HFF-Myc (cell line): ENCODE measurements at regions not wholly inside any gene's neighbourhood (a gene's known extent, or its start where the extent isn't known, plus 50 kb on each side); places are given as distances from the start of the nearest gene placed in this dataset.
"Not testable (repeated sequence)": the region's sequence is repeated elsewhere in the genome, so short reads cannot be mapped to it uniquely, and the experiment has no call there.

Experiments
- DNase-seq: peaks from one replicate; pipeline ENCODE4 v3.0.0-alpha.2; 2011; ENCODE audit warnings: low read depth; ENCODE audit errors: extremely low read depth
- H3K4me3 ChIP-seq: replicated peaks from 2 replicates; pipeline ENCODE4 v1.5.1; 2011; ENCODE audit warnings: low read depth, mild to moderate bottlenecking, control low read depth, low read length
- TF ChIP-seq, protein P1 (sequence below): IDR thresholded peaks from 2 replicates; pipeline ENCODE4 v1.5.1; 2012; ENCODE audit warnings: mild to moderate bottlenecking, low read depth, low read length, control low read depth; ENCODE audit errors: missing control alignments

DNA sequence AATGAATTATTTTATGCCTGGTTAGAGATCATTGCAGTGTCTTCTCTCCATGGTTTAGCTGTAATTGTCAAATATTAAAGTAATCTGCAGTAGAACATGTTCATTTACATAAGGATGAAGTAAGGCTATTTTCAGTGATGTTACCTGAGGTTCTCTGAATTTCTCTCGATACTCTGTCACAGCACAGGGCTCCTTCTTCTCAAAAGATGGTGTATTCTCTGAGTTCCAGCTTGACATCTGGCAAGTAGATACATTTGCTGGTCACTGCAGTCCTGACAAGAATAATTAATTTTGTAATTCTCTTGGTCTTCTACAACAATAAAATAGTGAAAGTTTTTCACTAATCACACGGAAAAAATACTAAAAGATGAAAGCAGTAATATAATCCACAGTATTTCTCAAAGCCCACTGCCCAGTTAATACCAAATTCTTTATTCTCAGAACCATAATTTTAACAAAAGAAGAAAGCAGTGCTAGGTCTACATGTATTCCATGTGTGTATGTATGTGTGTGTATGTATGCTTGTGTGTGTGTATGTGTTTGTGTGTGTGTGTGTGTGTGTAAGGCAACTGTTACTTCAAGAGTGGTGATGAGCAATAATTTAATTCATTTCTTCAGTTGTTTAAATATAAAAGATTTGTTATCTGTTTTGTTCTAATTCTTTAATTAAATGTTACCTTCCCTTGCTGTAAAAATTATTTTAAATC is 1165.5 kb upstream of the SLC39A10 start:
- TF ChIP-seq, protein P1, sequence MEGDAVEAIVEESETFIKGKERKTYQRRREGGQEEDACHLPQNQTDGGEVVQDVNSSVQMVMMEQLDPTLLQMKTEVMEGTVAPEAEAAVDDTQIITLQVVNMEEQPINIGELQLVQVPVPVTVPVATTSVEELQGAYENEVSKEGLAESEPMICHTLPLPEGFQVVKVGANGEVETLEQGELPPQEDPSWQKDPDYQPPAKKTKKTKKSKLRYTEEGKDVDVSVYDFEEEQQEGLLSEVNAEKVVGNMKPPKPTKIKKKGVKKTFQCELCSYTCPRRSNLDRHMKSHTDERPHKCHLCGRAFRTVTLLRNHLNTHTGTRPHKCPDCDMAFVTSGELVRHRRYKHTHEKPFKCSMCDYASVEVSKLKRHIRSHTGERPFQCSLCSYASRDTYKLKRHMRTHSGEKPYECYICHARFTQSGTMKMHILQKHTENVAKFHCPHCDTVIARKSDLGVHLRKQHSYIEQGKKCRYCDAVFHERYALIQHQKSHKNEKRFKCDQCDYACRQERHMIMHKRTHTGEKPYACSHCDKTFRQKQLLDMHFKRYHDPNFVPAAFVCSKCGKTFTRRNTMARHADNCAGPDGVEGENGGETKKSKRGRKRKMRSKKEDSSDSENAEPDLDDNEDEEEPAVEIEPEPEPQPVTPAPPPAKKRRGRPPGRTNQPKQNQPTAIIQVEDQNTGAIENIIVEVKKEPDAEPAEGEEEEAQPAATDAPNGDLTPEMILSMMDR = no peak
- DNase-seq = no peak
- no peak overlapping the region for H3K4me3 ChIP-seq

- no peak for DNase-seq
- no peak overlapping the region for H3K4me3 ChIP-seq
- TF ChIP-seq, protein P1 = no peak
Observed at GRCh38 chr2:194486326-194486725, 1170.7 kb upstream of the SLC39A10 start.

GRCh38 chr2:194483041-194483440 is 1174.0 kb upstream of the SLC39A10 start:
- no peak for DNase-seq
- H3K4me3 ChIP-seq = no peak overlapping the region
- TF ChIP-seq, protein P1 = no peak

DNA sequence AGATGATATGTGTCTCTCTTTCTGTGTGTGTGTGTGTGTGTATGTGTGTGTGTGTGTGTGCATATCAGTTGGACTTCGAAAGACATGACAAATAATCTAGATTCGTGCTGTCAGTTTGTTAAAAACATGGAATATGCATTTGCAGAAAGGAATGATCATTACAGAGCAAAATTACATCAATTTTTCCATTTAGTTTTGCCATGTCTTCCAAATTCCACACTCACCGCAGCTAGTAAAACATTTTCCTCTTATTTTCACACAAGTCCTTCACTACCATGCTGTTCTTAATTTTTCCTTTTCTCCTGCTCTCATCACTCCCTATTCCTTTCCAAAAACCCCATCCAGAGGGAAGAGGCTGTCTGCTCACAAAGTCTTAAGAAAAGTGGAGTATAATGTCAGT is 1191.4 kb upstream of the SLC39A10 start:
- H3K4me3 ChIP-seq = no peak overlapping the region
- DNase-seq = no peak
- TF ChIP-seq, protein P1 = no peak

DNA sequence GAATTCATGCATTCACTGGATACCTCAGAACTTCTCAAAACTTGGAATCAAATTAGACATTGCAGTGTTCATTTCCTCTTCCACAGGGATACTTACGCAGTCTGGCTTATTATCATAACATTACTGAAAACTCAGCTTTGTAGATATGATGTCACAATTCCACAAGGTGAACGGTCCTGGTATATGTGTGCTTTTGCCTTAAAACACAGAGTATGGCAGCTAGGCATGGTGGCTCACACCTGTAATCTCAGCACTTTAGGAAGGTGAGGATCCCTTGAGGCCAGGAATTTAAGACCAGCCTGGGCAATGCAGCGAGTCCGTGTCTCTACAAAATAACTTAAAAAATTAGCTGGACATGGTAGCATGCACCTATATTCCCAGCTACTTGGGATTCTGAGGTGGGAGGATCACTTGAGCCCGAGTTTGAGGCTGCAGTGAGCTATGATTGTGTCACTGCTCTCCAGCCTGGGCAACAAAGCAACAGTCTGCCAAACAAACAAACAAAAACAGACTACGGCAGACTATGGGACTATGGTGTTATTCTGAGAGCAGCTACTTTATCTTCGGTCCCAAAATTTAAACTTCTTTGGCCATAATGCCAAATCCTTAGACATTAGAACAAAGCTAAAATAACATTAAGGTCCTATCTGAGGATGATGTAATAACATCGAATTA is 1191.9 kb upstream of the SLC39A10 start:
- TF ChIP-seq, protein P1 = no peak
- DNase-seq = no peak
- no peak overlapping the region for H3K4me3 ChIP-seq

DNA sequence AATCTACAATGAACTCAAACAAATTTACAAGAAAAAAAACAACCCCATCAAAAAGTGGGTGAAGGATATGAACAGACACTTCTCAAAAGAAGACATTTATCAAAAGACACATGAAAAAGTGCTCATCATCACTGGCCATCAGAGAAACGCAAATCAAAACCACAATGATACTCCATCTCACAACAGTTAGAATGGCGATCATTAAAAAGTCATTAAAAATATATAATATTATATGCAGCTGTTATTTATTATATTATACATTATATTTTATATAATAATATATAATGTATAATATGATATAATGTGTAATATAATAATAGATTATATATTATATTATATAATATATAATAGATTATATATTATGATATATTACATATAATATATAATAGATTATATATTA is 1194.1 kb upstream of the SLC39A10 start:
- H3K4me3 ChIP-seq, DNase-seq: not testable (repeated sequence)

DNA sequence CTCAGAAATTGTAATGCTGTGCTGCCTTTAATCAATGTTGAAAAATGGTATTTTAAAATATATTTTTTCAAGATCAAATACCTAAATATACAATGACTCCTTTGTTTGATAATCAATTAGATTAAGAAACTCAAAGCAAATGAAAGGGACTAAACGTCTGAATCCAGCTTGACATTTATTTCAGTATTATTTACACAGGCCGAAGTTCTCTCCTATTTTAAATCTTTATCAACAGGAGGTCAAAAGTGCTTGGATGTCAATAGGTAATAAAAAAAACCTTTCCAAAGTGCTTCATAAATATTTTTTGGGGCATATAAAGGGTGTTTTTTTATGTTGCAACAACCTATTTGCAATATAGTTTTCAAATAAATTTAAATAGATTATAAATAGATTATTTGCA is 1201.7 kb upstream of the SLC39A10 start:
- no peak for DNase-seq
- TF ChIP-seq, protein P1 = no peak

More for the DNA sequence above, 1201.7 kb upstream of the SLC39A10 start:
- no peak overlapping the region for H3K4me3 ChIP-seq
